ENCODE measurements at regions not wholly inside any gene's neighbourhood (a gene's known extent, or its start where the extent isn't known, plus 50 kb on each side); places are given as distances from the start of the nearest gene placed in this dataset.

GRCh38 chr5:143509758-143510221 is 106.3 kb upstream of the NR3C1 start (continued):
- TF ChIP-seq, protein P1, sequence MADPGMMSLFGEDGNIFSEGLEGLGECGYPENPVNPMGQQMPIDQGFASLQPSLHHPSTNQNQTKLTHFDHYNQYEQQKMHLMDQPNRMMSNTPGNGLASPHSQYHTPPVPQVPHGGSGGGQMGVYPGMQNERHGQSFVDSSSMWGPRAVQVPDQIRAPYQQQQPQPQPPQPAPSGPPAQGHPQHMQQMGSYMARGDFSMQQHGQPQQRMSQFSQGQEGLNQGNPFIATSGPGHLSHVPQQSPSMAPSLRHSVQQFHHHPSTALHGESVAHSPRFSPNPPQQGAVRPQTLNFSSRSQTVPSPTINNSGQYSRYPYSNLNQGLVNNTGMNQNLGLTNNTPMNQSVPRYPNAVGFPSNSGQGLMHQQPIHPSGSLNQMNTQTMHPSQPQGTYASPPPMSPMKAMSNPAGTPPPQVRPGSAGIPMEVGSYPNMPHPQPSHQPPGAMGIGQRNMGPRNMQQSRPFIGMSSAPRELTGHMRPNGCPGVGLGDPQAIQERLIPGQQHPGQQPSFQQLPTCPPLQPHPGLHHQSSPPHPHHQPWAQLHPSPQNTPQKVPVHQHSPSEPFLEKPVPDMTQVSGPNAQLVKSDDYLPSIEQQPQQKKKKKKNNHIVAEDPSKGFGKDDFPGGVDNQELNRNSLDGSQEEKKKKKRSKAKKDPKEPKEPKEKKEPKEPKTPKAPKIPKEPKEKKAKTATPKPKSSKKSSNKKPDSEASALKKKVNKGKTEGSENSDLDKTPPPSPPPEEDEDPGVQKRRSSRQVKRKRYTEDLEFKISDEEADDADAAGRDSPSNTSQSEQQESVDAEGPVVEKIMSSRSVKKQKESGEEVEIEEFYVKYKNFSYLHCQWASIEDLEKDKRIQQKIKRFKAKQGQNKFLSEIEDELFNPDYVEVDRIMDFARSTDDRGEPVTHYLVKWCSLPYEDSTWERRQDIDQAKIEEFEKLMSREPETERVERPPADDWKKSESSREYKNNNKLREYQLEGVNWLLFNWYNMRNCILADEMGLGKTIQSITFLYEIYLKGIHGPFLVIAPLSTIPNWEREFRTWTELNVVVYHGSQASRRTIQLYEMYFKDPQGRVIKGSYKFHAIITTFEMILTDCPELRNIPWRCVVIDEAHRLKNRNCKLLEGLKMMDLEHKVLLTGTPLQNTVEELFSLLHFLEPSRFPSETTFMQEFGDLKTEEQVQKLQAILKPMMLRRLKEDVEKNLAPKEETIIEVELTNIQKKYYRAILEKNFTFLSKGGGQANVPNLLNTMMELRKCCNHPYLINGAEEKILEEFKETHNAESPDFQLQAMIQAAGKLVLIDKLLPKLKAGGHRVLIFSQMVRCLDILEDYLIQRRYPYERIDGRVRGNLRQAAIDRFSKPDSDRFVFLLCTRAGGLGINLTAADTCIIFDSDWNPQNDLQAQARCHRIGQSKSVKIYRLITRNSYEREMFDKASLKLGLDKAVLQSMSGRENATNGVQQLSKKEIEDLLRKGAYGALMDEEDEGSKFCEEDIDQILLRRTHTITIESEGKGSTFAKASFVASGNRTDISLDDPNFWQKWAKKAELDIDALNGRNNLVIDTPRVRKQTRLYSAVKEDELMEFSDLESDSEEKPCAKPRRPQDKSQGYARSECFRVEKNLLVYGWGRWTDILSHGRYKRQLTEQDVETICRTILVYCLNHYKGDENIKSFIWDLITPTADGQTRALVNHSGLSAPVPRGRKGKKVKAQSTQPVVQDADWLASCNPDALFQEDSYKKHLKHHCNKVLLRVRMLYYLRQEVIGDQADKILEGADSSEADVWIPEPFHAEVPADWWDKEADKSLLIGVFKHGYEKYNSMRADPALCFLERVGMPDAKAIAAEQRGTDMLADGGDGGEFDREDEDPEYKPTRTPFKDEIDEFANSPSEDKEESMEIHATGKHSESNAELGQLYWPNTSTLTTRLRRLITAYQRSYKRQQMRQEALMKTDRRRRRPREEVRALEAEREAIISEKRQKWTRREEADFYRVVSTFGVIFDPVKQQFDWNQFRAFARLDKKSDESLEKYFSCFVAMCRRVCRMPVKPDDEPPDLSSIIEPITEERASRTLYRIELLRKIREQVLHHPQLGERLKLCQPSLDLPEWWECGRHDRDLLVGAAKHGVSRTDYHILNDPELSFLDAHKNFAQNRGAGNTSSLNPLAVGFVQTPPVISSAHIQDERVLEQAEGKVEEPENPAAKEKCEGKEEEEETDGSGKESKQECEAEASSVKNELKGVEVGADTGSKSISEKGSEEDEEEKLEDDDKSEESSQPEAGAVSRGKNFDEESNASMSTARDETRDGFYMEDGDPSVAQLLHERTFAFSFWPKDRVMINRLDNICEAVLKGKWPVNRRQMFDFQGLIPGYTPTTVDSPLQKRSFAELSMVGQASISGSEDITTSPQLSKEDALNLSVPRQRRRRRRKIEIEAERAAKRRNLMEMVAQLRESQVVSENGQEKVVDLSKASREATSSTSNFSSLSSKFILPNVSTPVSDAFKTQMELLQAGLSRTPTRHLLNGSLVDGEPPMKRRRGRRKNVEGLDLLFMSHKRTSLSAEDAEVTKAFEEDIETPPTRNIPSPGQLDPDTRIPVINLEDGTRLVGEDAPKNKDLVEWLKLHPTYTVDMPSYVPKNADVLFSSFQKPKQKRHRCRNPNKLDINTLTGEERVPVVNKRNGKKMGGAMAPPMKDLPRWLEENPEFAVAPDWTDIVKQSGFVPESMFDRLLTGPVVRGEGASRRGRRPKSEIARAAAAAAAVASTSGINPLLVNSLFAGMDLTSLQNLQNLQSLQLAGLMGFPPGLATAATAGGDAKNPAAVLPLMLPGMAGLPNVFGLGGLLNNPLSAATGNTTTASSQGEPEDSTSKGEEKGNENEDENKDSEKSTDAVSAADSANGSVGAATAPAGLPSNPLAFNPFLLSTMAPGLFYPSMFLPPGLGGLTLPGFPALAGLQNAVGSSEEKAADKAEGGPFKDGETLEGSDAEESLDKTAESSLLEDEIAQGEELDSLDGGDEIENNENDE (IDR thresholded peaks at IDR 0.05; ENCODE audit: insufficient replicate concordance, low read length): no peak
